ENCODE measurements at regions not wholly inside any gene's neighbourhood (a gene's known extent, or its start where the extent isn't known, plus 50 kb on each side); places are given as distances from the start of the nearest gene placed in this dataset.
"Not testable (repeated sequence)": the region's sequence is repeated elsewhere in the genome, so short reads cannot be mapped to it uniquely, and the experiment has no call there.

- no peak for DNase-seq
These were observed 100.8 kb upstream of the XYLT1 start for GRCh38 chr16:17571499-17572093.

- no peak for DNase-seq
These were observed 97.5 kb upstream of the XYLT1 start for GRCh38 chr16:17568239-17568638.

DNA sequence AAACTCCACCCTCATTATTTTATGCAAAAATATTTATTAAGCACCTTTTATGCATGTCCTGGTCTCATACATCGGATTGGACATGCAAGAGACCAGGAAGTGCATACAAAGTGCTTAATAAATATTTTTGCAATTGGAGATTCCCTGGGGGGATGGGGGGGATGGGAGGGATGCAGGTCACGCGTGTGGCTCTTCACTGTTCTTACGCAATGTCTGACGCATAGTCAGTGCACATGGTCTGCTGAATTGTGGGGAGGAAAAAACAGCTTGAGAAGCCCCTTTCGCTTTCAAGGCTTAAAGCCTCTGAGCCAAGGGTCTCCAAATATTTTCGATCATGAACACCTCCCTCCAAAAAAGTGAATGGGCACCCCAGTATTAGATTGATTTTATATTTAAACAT is 96.7 kb upstream of the XYLT1 start:
- no peak for DNase-seq

- no peak for DNase-seq
These were observed 96.1 kb upstream of the XYLT1 start for GRCh38 chr16:17566656-17567450.

DNA sequence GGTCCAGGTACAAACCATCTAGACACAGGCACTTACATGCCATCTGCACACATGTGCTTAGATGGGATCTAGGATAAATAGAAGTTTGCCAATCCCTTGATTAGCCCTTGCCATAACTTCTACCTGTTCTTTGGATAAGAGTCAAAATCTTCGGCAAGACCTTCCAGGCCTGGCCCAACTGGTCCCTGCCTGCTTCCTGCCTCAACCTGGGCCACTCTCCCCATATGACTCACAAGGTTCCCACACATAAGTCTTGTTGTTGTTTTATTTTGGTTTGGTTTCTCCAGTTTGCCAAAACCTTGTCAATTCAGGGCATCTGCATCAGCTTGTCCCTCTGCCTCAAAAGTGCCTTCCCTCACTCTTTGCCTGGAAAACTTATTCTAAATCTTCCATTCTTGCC is 95.3 kb upstream of the XYLT1 start:
- DNase-seq, result no peak

GRCh38 chr16:17565605-17566004 is 94.8 kb upstream of the XYLT1 start:
- DNase-seq, result no peak

- DNase-seq, result no peak
These were observed 94.1 kb upstream of the XYLT1 start for GRCh38 chr16:17564856-17565255.

- DNase-seq, result no peak
These were observed 92.7 kb upstream of the XYLT1 start for GRCh38 chr16:17563323-17564091.

- DNase-seq, result no peak
These were observed 90.3 kb upstream of the XYLT1 start for GRCh38 chr16:17561056-17561455.

- no peak for DNase-seq
These were observed 89.8 kb upstream of the XYLT1 start for GRCh38 chr16:17560548-17560947.

- DNase-seq, result no peak
These were observed 88.6 kb upstream of the XYLT1 start for GRCh38 chr16:17559394-17559793.

GRCh38 chr16:17557949-17558348 is 87.2 kb upstream of the XYLT1 start:
- DNase-seq, result no peak

GRCh38 chr16:17557480-17557879 is 86.7 kb upstream of the XYLT1 start:
- DNase-seq, result no peak

DNA sequence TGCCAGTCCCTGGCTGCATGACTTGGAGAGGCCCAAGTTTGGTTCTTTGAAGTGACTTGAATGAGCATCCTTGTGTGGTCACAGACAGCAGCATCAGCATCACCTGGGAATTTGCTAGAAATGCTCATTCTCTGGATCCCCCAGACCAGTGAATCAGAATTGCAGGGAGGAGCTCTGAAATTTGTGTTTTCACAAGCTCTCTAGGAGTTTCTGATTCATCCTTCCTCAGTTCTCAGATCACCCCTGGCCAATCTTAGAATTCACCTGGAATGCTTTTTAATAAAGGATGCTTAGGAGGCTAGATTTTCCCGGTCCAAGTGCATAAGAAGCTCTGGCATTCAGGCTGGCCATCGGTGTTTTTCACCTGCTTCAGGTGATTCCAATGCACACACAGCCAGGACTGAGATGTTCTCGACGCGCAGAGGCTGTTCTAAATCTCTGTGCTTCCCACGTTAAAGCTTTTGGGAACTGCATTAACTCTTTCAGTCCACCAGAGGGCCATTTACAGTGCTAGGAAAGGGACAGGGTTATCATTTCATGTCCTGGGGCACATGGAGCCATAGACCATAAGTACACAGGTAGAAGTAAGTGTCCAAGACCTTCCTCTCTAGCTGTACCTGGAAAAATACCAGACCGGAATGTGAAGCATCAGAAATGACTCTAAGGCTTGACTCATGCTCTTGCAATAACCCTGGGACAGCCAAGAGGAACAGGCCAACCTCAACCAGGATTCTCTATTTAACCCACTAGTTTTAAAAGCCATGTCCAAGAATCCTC is 85.7 kb upstream of the XYLT1 start:
- no peak for DNase-seq

DNA sequence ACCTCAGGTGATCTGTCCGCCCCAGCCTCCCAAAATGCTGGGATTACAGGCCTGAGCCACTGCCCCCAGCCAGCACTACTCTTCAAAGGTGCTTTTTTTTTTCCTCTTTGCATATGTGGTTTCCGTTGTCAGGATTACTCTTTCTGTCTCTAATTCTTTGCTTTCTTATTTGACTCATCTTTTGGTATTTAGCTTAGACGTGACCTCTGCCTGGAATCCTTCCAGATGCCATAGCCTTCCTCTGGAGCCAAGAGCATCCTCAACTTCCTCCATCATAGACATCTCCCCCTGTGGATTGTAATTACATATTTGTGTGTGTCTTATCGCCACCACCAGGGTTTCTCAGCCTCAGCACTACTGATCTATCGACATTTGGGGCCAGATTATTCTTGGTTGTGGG is 84.4 kb upstream of the XYLT1 start:
- no peak for DNase-seq

GRCh38 chr16:17552351-17552750 is 81.6 kb upstream of the XYLT1 start:
- DNase-seq, result no peak

GRCh38 chr16:17551682-17552081 is 80.9 kb upstream of the XYLT1 start:
- not testable (repeated sequence) for DNase-seq

- no peak for DNase-seq
These were observed 78.1 kb upstream of the XYLT1 start for GRCh38 chr16:17548825-17549224.

- no peak for DNase-seq
These were observed 74.0 kb upstream of the XYLT1 start for GRCh38 chr16:17544785-17545184.

DNA sequence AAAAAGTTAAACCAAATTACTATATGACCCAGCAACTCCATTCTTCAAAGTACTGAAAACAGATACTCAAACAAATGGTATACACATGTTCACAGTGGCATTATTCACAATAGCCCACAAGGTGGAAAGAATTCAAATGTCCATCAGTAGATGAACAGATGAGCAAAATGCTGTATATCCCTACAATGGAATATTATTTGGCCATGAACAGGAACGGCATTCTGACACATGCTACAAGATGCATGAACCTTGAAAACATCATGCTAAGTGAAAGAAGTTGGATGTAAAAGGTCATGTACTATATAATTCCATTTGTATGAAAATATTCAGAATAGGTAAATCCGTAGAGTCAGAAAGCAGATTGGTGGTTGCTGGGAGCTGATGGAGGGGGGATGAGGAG is 73.5 kb upstream of the XYLT1 start:
- DNase-seq, result no peak

- no peak for DNase-seq
These were observed 72.3 kb upstream of the XYLT1 start for GRCh38 chr16:17543073-17543472.

DNA sequence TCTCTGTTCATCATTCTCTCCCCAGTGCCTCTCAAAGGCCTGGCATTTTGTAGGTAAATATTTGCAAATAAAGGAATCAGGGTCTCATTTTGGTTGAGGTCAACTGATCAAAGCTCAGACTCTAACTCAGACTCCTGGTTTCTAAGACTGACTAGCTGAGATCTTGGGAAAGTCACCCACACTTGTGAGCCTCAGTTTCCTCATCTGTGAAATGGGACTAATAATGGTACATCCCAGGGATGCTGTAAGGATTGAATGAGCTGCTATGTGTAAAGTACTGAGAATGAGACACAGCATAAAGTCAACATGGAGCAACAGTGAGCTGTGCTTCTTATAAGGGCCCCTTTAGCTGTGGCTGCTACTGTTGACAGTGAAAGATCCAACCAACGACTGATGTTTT is 70.6 kb upstream of the XYLT1 start:
- no peak for DNase-seq

- no peak for DNase-seq
These were observed 68.2 kb upstream of the XYLT1 start for GRCh38 chr16:17538927-17539326.
